Breast epithelium (tissue), 3 donors: ENCODE measurements at regions not wholly inside any gene's neighbourhood (a gene's known extent, or its start where the extent isn't known, plus 50 kb on each side); places are given as distances from the start of the nearest gene placed in this dataset.

ENCODE experiments used
- POLR2A ChIP-seq: fragments of 450-650 bp; IDR thresholded peaks from one replicate; pipeline ENCODE4 v1.6.1; 2016; ENCODE audit warnings: antibody characterized with exemption, mild to moderate bottlenecking, moderate library complexity
- POLR2AphosphoS5 ChIP-seq, 3 donors: sonication (generic); formaldehyde crosslinking; IDR thresholded peaks; one replicate each; pipeline ENCODE4 v1.6.1; 2017; ENCODE audit warnings: antibody characterized with exemption in 3 of 3
- TF ChIP-seq, protein P1 (sequence below), 3 donors: fragments of 450-650 bp; IDR thresholded peaks; one replicate each; pipeline ENCODE4 v1.5.1; 2016 to 2017; ENCODE audit warnings: antibody characterized with exemption in 3 of 3, mild to moderate bottlenecking in 3 of 3, moderate library complexity in 3 of 3

DNA sequence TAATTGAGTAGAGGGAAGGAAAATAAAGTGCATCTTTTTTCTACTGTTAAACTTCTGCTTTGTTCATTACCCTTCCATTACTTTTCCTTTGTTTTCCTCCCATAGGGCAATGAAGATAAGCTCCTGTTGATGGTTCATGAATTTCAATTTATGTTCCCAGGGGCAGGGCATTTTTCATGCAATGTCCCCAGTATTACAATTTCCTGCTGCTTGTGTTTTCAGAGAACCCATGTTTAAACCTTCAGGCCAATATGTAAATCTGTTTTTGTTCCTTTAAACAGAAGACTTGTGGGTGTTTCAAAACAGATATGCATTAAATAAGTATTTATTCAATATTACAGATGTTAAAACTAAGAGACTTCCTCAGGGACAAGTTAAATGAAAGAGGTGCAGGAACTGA is 834.5 kb downstream of the ZPLD1 start:
- TF ChIP-seq, protein P1, sequence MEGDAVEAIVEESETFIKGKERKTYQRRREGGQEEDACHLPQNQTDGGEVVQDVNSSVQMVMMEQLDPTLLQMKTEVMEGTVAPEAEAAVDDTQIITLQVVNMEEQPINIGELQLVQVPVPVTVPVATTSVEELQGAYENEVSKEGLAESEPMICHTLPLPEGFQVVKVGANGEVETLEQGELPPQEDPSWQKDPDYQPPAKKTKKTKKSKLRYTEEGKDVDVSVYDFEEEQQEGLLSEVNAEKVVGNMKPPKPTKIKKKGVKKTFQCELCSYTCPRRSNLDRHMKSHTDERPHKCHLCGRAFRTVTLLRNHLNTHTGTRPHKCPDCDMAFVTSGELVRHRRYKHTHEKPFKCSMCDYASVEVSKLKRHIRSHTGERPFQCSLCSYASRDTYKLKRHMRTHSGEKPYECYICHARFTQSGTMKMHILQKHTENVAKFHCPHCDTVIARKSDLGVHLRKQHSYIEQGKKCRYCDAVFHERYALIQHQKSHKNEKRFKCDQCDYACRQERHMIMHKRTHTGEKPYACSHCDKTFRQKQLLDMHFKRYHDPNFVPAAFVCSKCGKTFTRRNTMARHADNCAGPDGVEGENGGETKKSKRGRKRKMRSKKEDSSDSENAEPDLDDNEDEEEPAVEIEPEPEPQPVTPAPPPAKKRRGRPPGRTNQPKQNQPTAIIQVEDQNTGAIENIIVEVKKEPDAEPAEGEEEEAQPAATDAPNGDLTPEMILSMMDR (IDR thresholded peaks at IDR 0.05) = no peak
- TF ChIP-seq POLR2AphosphoS5 (IDR thresholded peaks at IDR 0.05) (no peak), POLR2A (no peak)
